HG02885 (cell line): ENCODE measurements at regions not wholly inside any gene's neighbourhood (a gene's known extent, or its start where the extent isn't known, plus 50 kb on each side); places are given as distances from the start of the nearest gene placed in this dataset.
"Not testable (repeated sequence)": the region's sequence is repeated elsewhere in the genome, so short reads cannot be mapped to it uniquely, and the experiment has no call there.

Experiments used
- ATAC-seq: cut with Tn5 transposase; IDR thresholded peaks from one replicate; pipeline ENCODE4 v1.9.1; 2021; ENCODE audit warnings: mild to moderate bottlenecking; ENCODE audit not compliant: unreplicated experiment, poor library complexity

DNA sequence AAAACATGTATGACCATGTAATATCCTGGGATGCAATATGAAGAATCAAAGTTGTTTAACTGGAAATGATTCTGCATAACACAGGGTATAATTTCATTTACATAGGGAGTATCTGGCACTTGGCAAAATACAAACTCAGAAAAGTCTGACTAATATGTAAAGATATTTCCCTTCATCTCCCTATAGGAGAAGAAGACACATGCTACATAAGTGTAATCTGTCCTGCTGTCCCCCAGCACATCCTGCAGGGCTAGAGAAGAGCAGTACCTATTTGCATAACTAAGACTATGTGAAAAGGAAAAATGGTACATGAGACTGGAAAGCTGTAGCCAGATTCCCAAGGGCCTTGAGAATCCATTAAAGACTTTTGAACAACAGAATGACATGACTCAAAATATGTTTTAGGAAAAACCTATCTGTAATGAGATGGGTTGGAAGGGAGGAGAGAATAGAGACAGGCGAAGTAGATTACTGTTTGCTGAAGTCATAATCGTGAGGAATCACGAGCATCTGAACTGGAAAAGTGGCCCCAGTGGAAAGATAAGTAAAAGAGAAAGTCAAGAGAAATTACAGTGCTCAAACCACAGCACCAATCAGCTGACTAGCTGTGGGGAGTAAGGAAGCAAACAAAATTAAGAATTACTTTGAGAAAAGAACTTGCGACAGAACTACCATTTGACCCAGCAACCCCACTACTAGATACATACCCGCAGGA is 155.1 kb upstream of the HMGA2 start:
- no peak for ATAC-seq

DNA sequence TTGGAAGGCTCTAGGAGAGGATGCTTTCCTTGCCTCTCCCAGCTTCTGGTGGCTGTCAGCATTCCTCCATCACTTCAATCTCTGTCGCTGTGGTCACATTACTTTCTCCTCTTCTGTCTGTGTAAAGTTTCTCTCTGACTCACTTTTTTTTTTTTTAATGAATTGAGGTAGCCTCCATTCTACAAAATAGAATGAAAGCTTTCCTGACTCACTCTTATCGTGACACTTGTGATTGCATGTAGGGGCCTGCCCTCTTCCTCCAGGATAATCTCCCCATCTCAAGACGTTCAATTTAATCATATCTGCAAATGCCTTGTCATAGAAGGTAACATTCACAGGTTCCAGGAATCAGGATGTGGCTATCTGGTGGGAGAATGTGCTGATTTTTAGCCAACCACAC is 153.5 kb upstream of the HMGA2 start:
- no peak for ATAC-seq

- ATAC-seq, result no peak
Observed at GRCh38 chr12:65672441-65672840, 151.8 kb upstream of the HMGA2 start.

GRCh38 chr12:65673156-65673690 is 151.1 kb upstream of the HMGA2 start:
- no peak for ATAC-seq

DNA sequence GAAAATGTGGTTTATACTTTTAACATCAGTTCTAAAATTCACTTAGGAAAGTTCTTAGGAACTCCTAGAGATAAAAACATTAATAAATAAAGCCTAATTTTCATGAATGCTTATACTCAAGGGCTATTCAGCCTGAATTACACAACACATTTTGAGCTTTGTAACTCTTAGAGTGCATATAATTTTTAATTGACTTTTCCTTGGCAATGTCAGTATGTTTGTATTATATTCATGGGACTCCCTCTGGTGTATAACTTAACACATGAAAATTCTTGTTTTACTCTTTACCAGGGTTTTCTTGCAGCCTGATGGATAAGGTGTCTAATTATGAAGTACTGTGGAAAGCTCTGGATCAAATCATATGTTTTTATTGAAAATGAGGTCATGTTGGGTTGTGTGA is 150.6 kb upstream of the HMGA2 start:
- no peak for ATAC-seq

DNA sequence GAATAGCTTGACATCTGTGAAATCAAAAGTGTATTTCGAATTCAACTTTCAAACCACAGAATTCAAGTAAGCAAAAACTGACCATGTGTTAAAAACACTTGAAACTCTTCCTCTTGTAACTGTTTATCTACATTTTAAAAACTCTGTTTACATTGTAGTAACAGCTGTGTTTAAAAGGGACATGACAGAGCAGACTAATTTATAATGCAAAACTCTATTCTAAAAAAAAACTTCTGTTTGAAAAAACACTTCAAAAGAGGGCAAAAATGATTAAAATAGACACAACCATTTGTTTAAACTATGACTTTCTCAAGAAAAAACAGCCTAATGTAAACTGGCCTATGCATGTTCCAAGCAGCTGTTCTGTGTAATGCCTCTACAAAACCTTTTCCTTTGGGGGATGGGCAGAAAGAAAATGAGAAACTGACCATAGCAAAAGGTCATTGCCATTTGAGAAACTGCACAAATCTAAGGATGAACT is 149.1 kb upstream of the HMGA2 start:
- ATAC-seq, result no peak

DNA sequence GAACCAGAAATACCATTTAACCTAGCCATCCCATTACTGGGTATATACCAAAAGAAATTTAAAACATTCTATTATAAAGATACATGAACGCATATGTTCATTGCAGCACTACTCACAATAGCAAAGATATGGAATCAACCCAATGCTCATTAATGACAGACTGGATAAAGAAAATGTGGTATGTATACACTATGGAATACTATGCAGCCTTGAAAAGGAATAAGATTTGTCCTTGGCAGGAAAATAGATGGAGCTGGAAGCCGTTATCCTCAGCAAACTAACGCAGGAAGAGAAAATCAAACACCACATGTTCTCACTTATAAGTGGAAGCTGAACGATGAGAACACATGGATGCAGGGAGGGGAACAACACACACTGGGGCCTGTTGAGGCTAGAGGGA is 146.1 kb upstream of the HMGA2 start:
- not testable (repeated sequence) for ATAC-seq

DNA sequence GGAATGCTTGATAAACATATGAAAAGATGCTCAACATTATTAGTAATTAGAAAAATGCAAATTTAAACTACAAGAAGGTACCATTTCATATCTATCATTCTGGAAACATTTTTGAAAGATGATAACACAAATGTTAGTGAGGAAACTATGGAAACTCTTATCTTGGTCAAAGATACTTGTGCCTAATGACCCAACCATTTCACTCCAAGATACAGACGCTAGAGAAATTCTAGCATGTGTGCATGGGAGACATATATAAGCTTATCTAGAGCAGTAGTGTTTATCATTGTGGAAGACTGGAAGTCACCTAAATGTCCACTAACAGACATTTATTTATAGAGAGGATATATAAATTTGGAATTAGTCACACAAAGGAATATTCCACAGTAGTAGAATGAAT is 143.1 kb upstream of the HMGA2 start:
- ATAC-seq, result no peak

DNA sequence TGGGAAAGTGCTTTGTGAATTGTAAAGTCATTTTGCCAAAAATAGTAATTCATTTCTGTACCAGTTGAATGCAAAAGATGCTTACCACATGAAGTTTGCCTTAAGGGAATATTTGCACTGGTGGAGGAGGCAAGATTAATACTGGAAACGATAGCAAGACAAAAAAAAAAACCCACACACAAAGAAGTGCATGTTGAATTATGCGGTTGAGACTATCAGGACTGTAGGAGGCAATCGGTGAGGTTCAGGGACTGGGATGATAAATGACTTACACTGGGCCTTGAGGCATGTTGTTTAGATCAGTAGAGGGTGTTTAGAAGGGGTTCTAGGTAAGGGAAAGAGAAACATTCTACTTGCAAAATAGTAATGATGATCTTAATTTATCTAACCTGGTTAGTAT is 142.2 kb upstream of the HMGA2 start:
- no peak for ATAC-seq

- no peak for ATAC-seq
Observed at GRCh38 chr12:65684906-65685305, 139.4 kb upstream of the HMGA2 start.

- no peak for ATAC-seq
Observed at GRCh38 chr12:65685514-65685913, 138.8 kb upstream of the HMGA2 start.

DNA sequence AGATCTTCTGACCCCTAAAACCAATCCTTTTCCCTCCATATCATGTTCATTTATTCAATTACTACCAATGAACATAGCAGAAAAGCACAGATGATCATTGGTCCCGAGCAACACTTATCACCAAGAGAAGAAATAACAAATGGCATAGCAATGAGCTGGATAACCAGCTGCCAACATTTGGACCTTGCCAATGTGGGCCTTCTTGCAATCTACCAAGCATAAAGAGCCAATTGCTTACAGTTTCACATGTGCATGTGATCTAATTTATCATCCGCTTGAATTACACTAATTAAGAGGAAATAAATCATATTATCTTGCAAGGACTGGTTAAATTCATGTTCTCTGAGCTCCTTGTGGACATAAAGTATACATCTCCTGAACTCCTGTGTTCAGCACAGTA is 134.8 kb upstream of the HMGA2 start:
- no peak for ATAC-seq

DNA sequence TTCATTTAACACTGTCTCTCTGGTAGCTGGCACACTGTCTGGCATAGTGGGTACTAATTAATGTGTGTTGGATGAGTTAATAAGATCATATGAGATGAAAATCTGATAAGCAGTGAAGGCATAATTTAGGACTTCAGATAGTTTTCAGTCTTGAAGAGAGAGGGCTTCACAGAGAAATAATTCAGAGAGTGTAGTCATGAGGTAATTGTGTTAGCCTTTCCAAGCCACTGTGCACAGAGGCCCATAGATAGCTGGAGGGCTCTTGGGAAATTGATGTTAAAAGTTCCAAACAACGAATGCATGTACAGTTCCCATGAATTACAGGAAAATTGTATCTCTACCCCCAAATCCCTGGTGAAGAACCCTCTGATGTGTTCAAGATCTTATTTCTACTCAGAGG is 133.8 kb upstream of the HMGA2 start:
- ATAC-seq, result no peak

DNA sequence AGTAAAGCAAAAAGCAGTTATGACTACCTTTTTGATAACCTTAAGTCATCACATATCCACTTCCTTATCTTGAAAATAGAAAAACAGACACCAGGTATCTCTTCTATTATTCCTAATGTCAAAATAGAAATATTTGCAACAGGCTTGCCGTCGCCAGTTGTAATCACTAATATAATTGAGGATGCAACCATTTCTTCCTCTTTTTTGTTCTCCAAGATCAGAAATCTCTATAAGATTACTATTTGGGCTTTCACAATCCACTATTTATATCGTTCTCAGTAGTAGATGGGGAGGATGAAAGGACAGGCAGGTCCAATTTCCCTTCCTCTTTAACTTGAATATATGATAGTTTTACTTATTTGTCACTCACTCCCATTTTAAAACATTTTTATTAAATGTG is 130.2 kb upstream of the HMGA2 start:
- ATAC-seq, result no peak

DNA sequence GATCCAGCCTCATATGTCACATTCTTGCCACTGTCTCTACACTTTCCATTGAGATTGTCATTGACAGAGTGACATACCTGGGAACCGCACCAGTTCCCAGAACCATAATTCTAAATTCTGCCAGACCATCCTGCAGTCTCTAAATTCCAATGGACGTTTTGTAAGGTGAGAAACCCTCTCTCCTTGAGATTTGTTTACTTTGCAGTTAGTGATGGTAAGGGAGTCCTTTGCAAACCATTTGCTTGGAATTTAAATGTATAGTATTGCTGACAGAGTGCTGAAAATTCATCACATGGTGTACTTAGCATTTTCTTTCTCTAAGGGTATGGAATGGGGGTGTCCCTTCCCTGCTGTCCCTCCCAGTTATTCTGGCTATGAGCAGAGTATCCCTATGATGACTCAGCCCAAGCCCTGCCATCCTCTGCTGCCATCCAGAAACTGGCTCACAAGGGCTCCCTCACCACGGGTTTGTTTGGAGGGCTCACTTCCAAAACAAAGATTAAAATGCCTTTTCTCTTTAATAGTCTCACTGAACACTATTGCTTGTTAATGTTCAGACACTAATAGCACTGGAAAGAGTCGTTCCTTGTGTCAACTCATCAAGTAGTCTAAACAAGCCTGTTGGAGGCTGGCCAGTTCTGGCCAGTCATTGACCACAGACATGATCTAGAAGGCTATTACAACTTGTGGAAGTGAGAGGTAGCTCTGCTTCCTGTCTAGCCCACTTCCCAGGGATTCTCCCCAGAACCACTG is 129.0 kb upstream of the HMGA2 start:
- no peak for ATAC-seq

DNA sequence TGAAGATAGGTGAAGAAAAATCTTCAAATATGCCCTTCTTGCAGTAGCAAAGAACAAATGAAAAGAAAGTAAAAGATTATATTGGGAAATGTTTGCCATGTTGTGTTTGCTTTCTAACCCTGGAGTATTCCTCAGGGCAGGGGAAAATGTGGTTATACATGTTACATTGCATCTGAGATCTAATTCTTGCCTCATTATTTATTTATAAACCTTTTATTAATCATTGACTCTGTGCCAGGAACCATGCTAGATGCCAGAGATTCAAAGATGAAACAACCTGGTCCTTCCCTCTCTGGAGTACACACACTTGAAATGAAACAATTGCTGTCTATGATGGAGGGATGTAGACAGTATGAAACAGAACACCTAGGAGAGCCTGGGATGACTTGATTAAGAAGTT is 128.1 kb upstream of the HMGA2 start:
- ATAC-seq, result no peak

DNA sequence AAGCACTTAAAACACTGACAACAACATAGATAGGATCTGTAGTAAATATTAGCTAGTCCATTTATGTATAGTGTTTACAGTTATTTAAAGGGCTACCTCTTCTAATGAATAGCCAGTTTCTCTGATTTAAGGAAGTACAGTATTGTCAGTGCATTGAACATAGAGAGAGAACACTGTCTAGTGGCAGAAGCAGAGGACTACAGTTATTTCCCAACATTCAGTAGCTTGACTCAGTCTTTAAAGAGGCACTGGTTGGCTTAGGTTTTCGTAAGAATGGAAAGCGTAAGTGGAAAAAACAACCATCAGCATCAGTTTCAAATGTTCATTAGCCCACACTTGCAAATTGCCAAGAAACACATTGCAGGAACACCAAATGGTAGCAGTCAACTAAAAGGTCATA is 125.0 kb upstream of the HMGA2 start:
- no peak for ATAC-seq

DNA sequence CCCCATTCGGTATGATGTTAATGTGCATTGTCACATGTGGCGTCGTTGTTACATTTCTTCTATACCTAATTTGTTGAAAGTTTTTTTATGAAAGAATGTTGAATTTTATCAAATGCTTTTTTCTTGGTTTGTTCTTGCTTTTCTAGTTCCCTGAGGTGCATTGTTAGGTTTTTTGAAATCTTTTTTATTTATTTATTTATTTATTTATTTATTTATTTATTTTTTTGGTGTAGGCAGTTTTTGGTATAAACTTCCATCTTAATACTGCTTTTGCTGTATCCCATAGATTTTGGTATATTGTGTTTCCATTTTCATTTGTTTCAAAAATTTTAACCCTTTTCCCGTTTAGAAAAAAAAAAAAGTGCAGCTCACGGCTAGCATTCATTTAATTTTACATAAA is 121.1 kb upstream of the HMGA2 start:
- no peak for ATAC-seq

DNA sequence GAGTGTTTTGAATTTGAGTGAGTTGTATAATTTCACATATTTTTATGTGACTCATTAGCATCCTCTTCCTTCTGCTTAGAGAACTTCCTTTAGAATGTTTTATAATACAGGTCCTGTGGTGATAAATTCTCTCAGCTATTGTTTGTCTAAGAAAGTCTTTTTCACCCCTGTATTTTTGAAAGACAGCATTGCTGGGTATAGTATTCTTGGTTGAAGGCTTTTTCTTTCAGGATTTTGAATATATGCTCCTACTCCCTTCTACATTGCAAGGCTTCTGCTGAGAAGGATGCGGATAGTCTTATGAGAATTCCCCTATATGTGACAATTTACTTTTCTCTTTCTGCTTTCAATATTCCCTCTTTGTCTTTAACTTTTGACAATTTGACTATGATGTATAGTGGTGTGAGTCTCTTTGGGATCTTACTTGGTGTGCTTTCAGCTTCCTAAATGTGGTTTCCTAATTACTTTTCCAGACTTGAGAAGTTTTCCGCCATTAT is 118.9 kb upstream of the HMGA2 start:
- no peak for ATAC-seq

- no peak for ATAC-seq
Observed at GRCh38 chr12:65707051-65707450, 117.2 kb upstream of the HMGA2 start.

GRCh38 chr12:65712260-65713004 is 111.9 kb upstream of the HMGA2 start:
- ATAC-seq, result no peak
